Trophoblast cell (in vitro differentiated cells and primary cell): ENCODE measurements at regions not wholly inside any gene's neighbourhood (a gene's known extent, or its start where the extent isn't known, plus 50 kb on each side); places are given as distances from the start of the nearest gene placed in this dataset.

ENCODE experiments used
- DNase-seq, 2 donors: peaks; one replicate each; pipeline ENCODE4 v3.0.0-alpha.2; 2016
- H2AFZ ChIP-seq: 2 replicates; pipeline ENCODE4 v1.6.1; 2013; ENCODE audit warnings: low read length, moderate library complexity, mild to moderate bottlenecking; ENCODE audit not compliant: insufficient read depth, poor library complexity
- H2AK5ac ChIP-seq: 2 replicates; pipeline ENCODE4 v1.6.1; 2013; ENCODE audit warnings: mild to moderate bottlenecking, low read length
- H2BK120ac ChIP-seq: 2 replicates; pipeline ENCODE4 v1.6.1; 2013; ENCODE audit warnings: low read length, mild to moderate bottlenecking, moderate library complexity; ENCODE audit not compliant: insufficient read depth, poor library complexity
- H2BK12ac ChIP-seq: 2 replicates; pipeline ENCODE4 v1.6.1; 2013; ENCODE audit warnings: mild to moderate bottlenecking, low read length, moderate library complexity
- H2BK5ac ChIP-seq: 2 replicates; pipeline ENCODE4 v1.6.1; 2013; ENCODE audit warnings: low read length, low read depth, moderate library complexity, mild to moderate bottlenecking; ENCODE audit not compliant: poor library complexity
- H3K14ac ChIP-seq: 2 replicates; pipeline ENCODE4 v1.6.1; 2013; ENCODE audit warnings: mild to moderate bottlenecking, low read length
- H3K18ac ChIP-seq: 2 replicates; pipeline ENCODE4 v1.6.1; 2013; ENCODE audit warnings: mild to moderate bottlenecking, low read length
- H3K23ac ChIP-seq: 2 replicates; pipeline ENCODE4 v1.6.1; 2013; ENCODE audit warnings: low read length
- H3K27ac ChIP-seq: 2 replicates; pipeline ENCODE4 v1.5.1; 2013; ENCODE audit warnings: low read depth, mild to moderate bottlenecking, inconsistent platforms, low read length, moderate library complexity
- H3K27me3 ChIP-seq: 2 replicates; pipeline ENCODE4 v1.6.1; 2013; ENCODE audit warnings: inconsistent platforms, mild to moderate bottlenecking, low read length, moderate library complexity; ENCODE audit not compliant: insufficient read depth
- H3K36me3 ChIP-seq, 2 experiments: 1 replicate in 1 of 2; 2 replicates in 1 of 2; pipeline ENCODE4 v1.6.1; 2013; ENCODE audit warnings: low read length in 2 of 2, mild to moderate bottlenecking in 2 of 2, moderate library complexity in 1 of 2; ENCODE audit not compliant: insufficient read depth in 2 of 2, control insufficient read depth in 1 of 2
- H3K4ac ChIP-seq: 2 replicates; pipeline ENCODE4 v1.6.1; 2013; ENCODE audit warnings: low read depth, mild to moderate bottlenecking, low read length, moderate library complexity
- H3K4me1 ChIP-seq, 2 experiments: 1 replicate in 1 of 2; 2 replicates in 1 of 2; pipeline ENCODE4 v1.6.1; 2013; ENCODE audit warnings: low read length in 2 of 2, mild to moderate bottlenecking in 2 of 2, moderate library complexity in 1 of 2; ENCODE audit not compliant: insufficient read depth in 2 of 2, control insufficient read depth in 1 of 2
- H3K4me2 ChIP-seq: 2 replicates; pipeline ENCODE4 v1.6.1; 2013; ENCODE audit warnings: inconsistent platforms, mild to moderate bottlenecking, low read length, moderate library complexity
- H3K4me3 ChIP-seq: 2 replicates; pipeline ENCODE4 v1.5.1; 2013; ENCODE audit warnings: mild to moderate bottlenecking, low read depth, low read length, inconsistent platforms
- H3K79me1 ChIP-seq: one replicate; pipeline ENCODE4 v1.6.1; 2013; ENCODE audit warnings: low read length
- H3K79me2 ChIP-seq: 2 replicates; pipeline ENCODE4 v1.6.1; 2013; ENCODE audit warnings: low read length, mild to moderate bottlenecking; ENCODE audit not compliant: control insufficient read depth, insufficient read depth, poor library complexity
- H3K9ac ChIP-seq: 2 replicates; pipeline ENCODE4 v1.6.1; 2013; ENCODE audit warnings: mild to moderate bottlenecking, low read length
- H3K9me3 ChIP-seq: 2 replicates; pipeline ENCODE4 v1.6.1; 2013; ENCODE audit warnings: low read depth, mild to moderate bottlenecking, control low read depth, inconsistent platforms, low read length; ENCODE audit not compliant: insufficient read depth
- H4K12ac ChIP-seq: 2 replicates; pipeline ENCODE4 v1.6.1; 2013; ENCODE audit warnings: low read depth, mild to moderate bottlenecking, low read length, moderate library complexity
- H4K8ac ChIP-seq: 2 replicates; pipeline ENCODE4 v1.6.1; 2013; ENCODE audit warnings: low read depth, mild to moderate bottlenecking, low read length, moderate library complexity
- H4K91ac ChIP-seq: one replicate; pipeline ENCODE4 v1.6.1; 2013; ENCODE audit warnings: low read depth, mild to moderate bottlenecking, low read length, moderate library complexity
- WGBS: extraction: QIAGEN DNeasy Blood & Tissue Kit; methylation state at CpG from one replicate; pipeline ENCODE4 v1.1.7; 2013; ENCODE audit warnings: missing lambda C conversion rate; ENCODE audit not compliant: insufficient read length, insufficient coverage; ENCODE audit errors: extremely low coverage; 5-methylcytosine and 5-hydroxymethylcytosine counted together

DNA sequence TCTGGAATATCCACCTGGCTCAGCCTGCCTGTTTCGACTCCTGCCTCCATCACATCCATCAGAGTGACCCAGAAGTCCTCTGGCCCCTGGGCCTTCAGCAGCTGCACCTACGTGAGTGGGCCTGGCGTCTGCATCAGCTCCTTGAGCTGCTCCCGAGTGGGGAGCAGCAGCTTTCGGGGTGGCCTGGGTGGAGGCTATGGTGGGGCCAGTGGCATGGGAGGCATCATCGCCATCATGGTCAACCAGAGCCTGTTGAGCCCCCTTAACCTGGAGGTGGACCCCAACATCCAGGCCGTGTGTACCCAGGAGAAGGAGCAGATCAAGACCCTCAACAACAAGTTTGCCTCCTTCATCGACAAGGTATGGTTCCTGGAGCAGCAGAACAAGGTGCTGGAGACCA is 83.0 kb downstream of the SEC61B start:
- Histone ChIP-seq H3K4me1 (peaks cover 14 to 22% of the 10 kb centered on the region in 2 experiments), H2BK120ac (no peak overlapping the region), H2AK5ac (no peak overlapping the region), H3K4me3 (no peak overlapping the region), H3K18ac (no peak overlapping the region), H3K9ac (no peak overlapping the region), H3K14ac (no peak overlapping the region), H3K27ac (no peak overlapping the region), H2BK5ac (no peak overlapping the region), H3K9me3 (peaks cover 3% of the 10 kb centered on the region), H4K91ac (peak overlapping the region; percentile 2), H3K27me3 (no peaks in the 10 kb centered on the region), H2AFZ (no peak overlapping the region), H3K79me1 (peaks cover 11% of the 10 kb centered on the region), H3K79me2 (peaks cover 3% of the 10 kb centered on the region), H3K36me3 (no peaks in the 10 kb centered on the region), H3K4me2 (no peak overlapping the region), H4K12ac (no peak overlapping the region), H4K8ac (no peak overlapping the region), H2BK12ac (no peak overlapping the region), H3K4ac (no peak overlapping the region), H3K23ac (no peak overlapping the region)
- WGBS, result no CpG with 5 or more reads among the region's 8 CpGs
- DNase-seq, result no peak

DNA sequence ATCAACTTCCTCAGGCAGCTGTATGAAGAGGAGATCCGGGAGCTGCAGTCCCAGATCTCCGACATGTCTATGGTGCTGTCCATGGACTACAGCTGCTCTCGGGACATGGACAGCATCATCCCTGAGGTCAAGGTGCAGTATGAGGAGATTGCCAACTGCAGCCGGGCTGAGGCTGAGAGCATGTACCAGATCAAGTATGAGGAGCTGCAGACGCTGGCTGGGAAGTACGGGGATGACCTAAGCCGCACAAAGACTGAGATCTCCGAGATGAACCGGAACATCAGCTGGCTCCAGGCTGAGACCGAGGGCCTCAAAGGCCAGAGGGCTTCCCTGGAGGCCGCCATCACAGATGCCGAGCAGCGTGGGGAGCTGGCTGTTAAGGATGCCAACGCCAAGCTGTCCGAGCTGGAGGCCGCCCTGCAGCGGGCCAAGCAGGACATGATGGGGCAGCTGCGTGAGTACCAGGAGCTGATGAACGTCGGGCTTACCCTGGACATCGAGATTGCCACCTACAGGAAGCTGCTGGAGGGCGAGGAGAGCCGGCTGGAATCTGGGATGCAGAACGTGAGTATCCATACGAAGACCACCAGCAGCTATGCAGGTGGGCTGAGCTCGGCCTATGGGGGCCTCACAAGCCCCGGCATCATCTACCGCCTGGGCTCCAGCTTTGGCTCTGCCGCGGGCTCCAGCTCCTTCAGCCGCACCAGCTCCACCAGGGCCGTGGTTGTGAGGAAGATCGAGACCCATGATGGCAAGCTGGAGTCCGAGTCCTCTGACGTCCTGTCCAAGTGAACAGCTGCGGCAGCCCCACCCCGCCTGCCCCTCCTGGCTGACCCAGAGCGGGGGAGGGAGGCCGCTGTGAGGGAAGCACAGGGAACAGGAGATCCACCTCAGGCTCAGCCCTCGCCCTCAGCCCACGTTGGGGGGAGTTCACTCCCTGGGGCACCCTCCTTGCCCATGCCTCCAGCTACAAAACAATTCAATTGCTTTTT is 84.0 kb downstream of the SEC61B start:
- no peak overlapping the region for H3K4me2 ChIP-seq
- H3K79me2 ChIP-seq, result peaks cover 3% of the 10 kb centered on the region
- peak overlapping the region; percentile 99 for H2BK12ac ChIP-seq
- no peak overlapping the region for H3K4me3 ChIP-seq
- no peaks in the 10 kb centered on the region for H3K27me3 ChIP-seq
- no peak for DNase-seq
- no peak overlapping the region for H3K9ac ChIP-seq
- H3K79me1 ChIP-seq, result peaks cover 11% of the 10 kb centered on the region
- peak overlapping the region; percentile 91 for H3K14ac ChIP-seq
- H3K18ac ChIP-seq, result peak overlapping the region; percentile 88
- peak overlapping the region; percentile 73 for H2BK5ac ChIP-seq
- H2AFZ ChIP-seq, result peak overlapping the region; percentile 20
- H3K27ac ChIP-seq, result no peak overlapping the region
- peak overlapping the region; percentile 80 for H4K8ac ChIP-seq
- no peak overlapping the region for H4K12ac ChIP-seq
- peaks cover 14 to 22% of the 10 kb centered on the region in 2 experiments for H3K4me1 ChIP-seq
- H2AK5ac ChIP-seq, result peak overlapping the region; percentile 98
- WGBS, result no CpG with 5 or more reads among the region's 41 CpGs
- H4K91ac ChIP-seq, result peak overlapping the region; percentile 94
- peaks cover 3% of the 10 kb centered on the region for H3K9me3 ChIP-seq
- H3K23ac ChIP-seq, result no peak overlapping the region
- peak overlapping the region; percentile 97 for H2BK120ac ChIP-seq
- H3K4ac ChIP-seq, result peak overlapping the region; percentile 41
- H3K36me3 ChIP-seq, result no peaks in the 10 kb centered on the region

DNA sequence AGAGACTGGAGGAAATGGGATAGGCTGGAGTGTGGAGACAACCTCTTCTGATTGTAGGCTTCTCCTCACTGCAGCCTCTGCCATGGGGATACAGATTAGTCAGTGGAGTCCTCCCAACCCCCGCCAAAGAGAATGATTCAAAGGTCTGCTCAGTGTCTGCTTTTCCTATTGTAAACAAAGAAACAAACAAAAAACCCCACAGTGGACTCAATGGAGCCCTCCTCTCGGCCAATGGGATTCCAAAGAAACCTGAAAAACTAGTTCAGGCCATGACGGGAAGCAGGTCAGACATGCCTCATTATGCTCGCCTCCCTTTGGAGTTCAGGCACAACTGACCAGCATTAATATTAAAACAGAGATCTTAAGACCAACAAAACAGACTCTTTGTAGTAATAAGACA is 85.8 kb downstream of the SEC61B start:
- peak overlapping the region; percentile 83 for H4K91ac ChIP-seq
- H3K36me3 ChIP-seq, result no peaks in the 10 kb centered on the region
- no CpG with 5 or more reads among the region's 4 CpGs for WGBS
- peaks cover 3% of the 10 kb centered on the region for H3K9me3 ChIP-seq
- no peaks in the 10 kb centered on the region for H3K27me3 ChIP-seq
- H3K4ac ChIP-seq, result peak overlapping the region; percentile 49
- peak; percentile 50 to 80 for DNase-seq
- H3K18ac ChIP-seq, result peak overlapping the region; percentile 55
- peak overlapping the region; percentile 26 for H2AFZ ChIP-seq
- peak overlapping the region; percentile 93 for H2BK120ac ChIP-seq
- peak overlapping the region; percentile 29 for H3K4me2 ChIP-seq
- H2AK5ac ChIP-seq, result no peak overlapping the region
- peak overlapping the region; percentile 66 for H2BK5ac ChIP-seq
- peak overlapping the region; percentile 62 for H4K8ac ChIP-seq
- H3K9ac ChIP-seq, result no peak overlapping the region
- no peak overlapping the region for H3K23ac ChIP-seq
- H3K79me2 ChIP-seq, result peaks cover 3% of the 10 kb centered on the region
- peaks cover 11% of the 10 kb centered on the region for H3K79me1 ChIP-seq
- no peak overlapping the region for H3K4me3 ChIP-seq
- peak overlapping the region; percentile 14 for H4K12ac ChIP-seq
- H2BK12ac ChIP-seq, result peak overlapping the region; percentile 67
- H3K14ac ChIP-seq, result peak overlapping the region; percentile 52
- peaks cover 10 to 18% of the 10 kb centered on the region in 2 experiments for H3K4me1 ChIP-seq
- H3K27ac ChIP-seq, result peak overlapping the region; percentile 91

DNA sequence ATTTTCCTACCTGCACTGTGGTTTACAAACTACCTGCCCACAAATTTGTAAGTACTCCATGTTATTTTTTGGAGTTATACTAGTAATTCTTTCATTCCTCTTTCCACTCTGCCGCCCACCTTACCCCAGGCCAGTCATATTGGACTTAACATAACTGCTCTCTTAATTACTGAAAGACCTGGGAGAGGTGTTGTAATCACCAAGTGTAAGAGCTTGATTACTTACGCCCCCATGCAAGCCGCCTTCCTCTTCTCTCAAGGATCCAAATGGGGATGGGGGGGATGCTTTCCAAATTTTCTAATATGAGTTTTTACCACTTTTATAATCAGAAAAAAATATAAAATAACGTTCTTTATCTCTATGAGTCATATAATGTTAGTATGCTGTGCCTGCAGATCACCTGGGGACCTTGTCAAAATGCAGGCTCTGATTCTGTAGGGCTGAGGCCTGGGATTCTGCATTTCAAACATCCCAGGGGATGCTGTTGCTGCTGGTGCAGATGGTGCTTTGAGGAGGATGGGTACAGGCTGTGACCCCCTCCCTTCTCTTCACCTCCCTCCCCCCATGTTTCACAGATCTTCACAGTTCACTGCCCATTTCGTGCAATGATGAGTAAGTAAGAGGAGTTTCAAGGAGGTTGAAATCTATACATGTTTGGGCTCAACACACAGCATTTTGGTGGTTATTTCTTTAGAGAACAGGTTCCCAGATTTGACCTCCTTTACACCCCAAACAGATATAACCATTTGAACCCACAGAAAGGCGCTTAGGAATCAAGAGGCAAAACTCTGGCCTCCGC is 87.3 kb downstream of the SEC61B start:
- no peak overlapping the region for H3K23ac ChIP-seq
- H3K4me3 ChIP-seq, result no peak overlapping the region
- peak overlapping the region; percentile 98 for H2BK12ac ChIP-seq
- H2BK120ac ChIP-seq, result peak overlapping the region; percentile 89
- no peak overlapping the region for H2AFZ ChIP-seq
- no CpG with 5 or more reads among the region's 7 CpGs for WGBS
- peak overlapping the region; percentile 77 for H3K14ac ChIP-seq
- H4K8ac ChIP-seq, result no peak overlapping the region
- no peaks in the 10 kb centered on the region for H3K27me3 ChIP-seq
- H3K4me2 ChIP-seq, result no peak overlapping the region
- peaks cover 3% of the 10 kb centered on the region for H3K9me3 ChIP-seq
- H4K91ac ChIP-seq, result peak overlapping the region; percentile 68
- peak overlapping the region; percentile 91 for H2AK5ac ChIP-seq
- H3K27ac ChIP-seq, result peak overlapping the region; percentile 87
- H3K4me1 ChIP-seq, result peaks cover 10 to 16% of the 10 kb centered on the region in 2 experiments
- H3K79me2 ChIP-seq, result peaks cover 3% of the 10 kb centered on the region
- H4K12ac ChIP-seq, result no peak overlapping the region
- H3K79me1 ChIP-seq, result peaks cover 11% of the 10 kb centered on the region
- H3K4ac ChIP-seq, result no peak overlapping the region
- H3K18ac ChIP-seq, result no peak overlapping the region
- H3K36me3 ChIP-seq, result no peaks in the 10 kb centered on the region
- no peak overlapping the region for H2BK5ac ChIP-seq
- DNase-seq, result no peak
- H3K9ac ChIP-seq, result no peak overlapping the region
